ENCODE measurements at regions not wholly inside any gene's neighbourhood (a gene's known extent, or its start where the extent isn't known, plus 50 kb on each side); places are given as distances from the start of the nearest gene placed in this dataset.

DNA sequence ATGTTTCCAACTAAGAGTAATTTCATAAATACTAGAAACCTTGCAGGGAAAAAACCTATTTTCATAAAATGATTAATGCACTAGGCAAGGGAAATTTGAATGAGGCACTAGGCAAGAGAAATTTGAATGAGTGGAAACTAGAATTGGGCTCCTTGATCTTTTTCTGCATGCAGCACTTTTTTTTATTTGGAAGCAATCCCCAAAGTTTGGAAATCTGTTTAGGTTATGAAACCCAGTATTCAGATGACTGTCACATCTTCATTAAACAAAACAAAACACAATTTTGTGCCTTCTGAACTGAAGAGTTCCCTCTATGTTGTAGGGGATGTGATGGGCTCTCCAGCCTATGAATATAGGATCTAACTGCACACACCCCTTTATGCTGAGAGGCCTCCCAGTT lies 201.9 kb downstream of the BAMBI start:
- H3K9me3 ChIP-seq: no peaks in the 10 kb centered on the region
- TF ChIP-seq POLR2AphosphoS5 (IDR thresholded peaks at IDR 0.05) (no peak), POLR2A (IDR thresholded peaks at IDR 0.05) (no peak), CTCF (IDR thresholded peaks at IDR 0.05) (no peak)
- H3K27me3 ChIP-seq (replicated peaks; ENCODE audit: insufficient read depth): no peaks in the 10 kb centered on the region
- H3K4me3 ChIP-seq: no peak overlapping the region
- H3K4me1 ChIP-seq (replicated peaks): no peaks in the 10 kb centered on the region
- intact Hi-C loops (cut with DNase I): no loop called here
- no peak overlapping the region for H3K27ac ChIP-seq
- DNase-seq (ENCODE audit: low spot score): no peak
- no peaks in the 10 kb centered on the region for H3K36me3 ChIP-seq

DNA sequence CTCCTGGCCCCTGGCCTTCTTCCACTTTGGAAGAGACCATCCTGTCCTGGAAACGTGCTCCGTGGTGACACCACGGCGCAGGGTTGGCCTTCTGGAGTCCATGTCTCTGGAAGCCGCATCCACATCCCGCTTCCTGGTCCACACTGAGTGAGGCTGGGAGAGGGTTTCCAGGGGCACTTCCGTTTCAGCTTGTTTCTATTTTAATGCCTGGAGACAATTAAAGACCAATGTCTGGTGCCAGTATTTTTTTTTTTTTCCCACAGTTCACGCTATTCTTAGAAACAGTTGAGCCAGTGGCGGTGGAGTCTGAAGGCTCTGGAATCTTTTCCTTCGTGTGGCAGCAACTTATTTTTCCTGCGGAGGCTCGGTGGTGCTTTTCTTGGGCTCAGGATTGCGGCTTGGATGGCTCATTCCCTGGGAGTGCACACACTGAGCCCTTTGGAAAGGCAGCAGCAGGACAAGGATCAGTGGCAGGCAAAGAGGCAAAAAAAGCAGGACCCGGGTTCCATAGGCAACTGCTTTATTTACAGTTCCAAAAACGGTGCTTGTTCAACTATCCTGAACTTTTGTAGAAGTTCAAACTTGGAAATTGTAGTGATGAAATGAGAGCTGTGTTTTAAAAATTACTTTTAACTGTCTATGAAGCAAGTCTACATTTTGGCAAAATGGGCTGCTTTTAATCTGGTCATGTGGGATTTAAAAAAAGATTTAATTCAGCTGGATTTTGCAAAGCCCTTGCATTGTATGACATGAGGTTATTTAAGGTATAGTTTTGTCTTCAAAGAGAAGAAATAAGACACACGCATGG lies 202.8 kb downstream of the BAMBI start:
- DNase-seq (ENCODE audit: low spot score): no peak
- 78% methylated on average over 16 of the region's 16 CpGs for WGBS
- no peaks in the 10 kb centered on the region for H3K4me1 ChIP-seq (replicated peaks)
- no peak overlapping the region for H3K4me3 ChIP-seq
- TF ChIP-seq POLR2A (IDR thresholded peaks at IDR 0.05) (no peak), POLR2AphosphoS5 (IDR thresholded peaks at IDR 0.05) (no peak), CTCF (IDR thresholded peaks at IDR 0.05) (no peak)
- no peak overlapping the region for H3K27ac ChIP-seq
- H3K9me3 ChIP-seq: no peaks in the 10 kb centered on the region
- intact Hi-C loops (cut with DNase I): no loop called here
- no peaks in the 10 kb centered on the region for H3K27me3 ChIP-seq (replicated peaks; ENCODE audit: insufficient read depth)
- no peaks in the 10 kb centered on the region for H3K36me3 ChIP-seq

DNA sequence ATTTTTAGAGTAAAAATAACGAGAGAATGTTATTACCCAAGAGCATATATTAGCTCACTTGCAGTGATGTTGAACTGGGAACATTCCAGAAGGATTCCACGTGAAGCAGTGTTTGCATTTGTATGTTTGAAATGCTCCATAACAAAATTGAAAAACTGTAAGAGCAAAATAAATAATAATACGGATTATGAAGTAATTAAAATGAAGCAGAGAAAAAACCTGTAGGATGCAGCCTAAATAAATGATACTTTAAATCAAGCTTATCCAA lies 203.3 kb downstream of the BAMBI start:
- no peaks in the 10 kb centered on the region for H3K27me3 ChIP-seq (replicated peaks; ENCODE audit: insufficient read depth)
- DNase-seq (ENCODE audit: low spot score): no peak
- no peaks in the 10 kb centered on the region for H3K4me1 ChIP-seq (replicated peaks)
- no peak overlapping the region for H3K27ac ChIP-seq
- intact Hi-C loops (cut with DNase I): no loop called here
- TF ChIP-seq CTCF (IDR thresholded peaks at IDR 0.05) (no peak), POLR2AphosphoS5 (IDR thresholded peaks at IDR 0.05) (no peak), POLR2A (IDR thresholded peaks at IDR 0.05) (no peak)
- no peaks in the 10 kb centered on the region for H3K9me3 ChIP-seq
- no peaks in the 10 kb centered on the region for H3K36me3 ChIP-seq
- WGBS: 82% methylated on average over 3 of the region's 3 CpGs
- no peak overlapping the region for H3K4me3 ChIP-seq

GRCh38 chr10:28881171-28881882 lies 204.0 kb downstream of the BAMBI start:
- Histone ChIP-seq H3K4me3 (no peak overlapping the region), H3K36me3 (no peaks in the 10 kb centered on the region), H3K27ac (no peak overlapping the region), H3K4me1 (replicated peaks) (no peaks in the 10 kb centered on the region), H3K9me3 (no peaks in the 10 kb centered on the region), H3K27me3 (replicated peaks; ENCODE audit: insufficient read depth) (no peaks in the 10 kb centered on the region)
- 25% methylated on average over 3 of the region's 3 CpGs for WGBS
- no peak for DNase-seq (ENCODE audit: low spot score)
- no peak for TF ChIP-seq POLR2A (IDR thresholded peaks at IDR 0.05)
- no peak for TF ChIP-seq CTCF (IDR thresholded peaks at IDR 0.05)
- no peak for TF ChIP-seq POLR2AphosphoS5 (IDR thresholded peaks at IDR 0.05)
- intact Hi-C loops (cut with DNase I): no loop called here
